GM21576 (cell line): ENCODE measurements at regions not wholly inside any gene's neighbourhood (a gene's known extent, or its start where the extent isn't known, plus 50 kb on each side); places are given as distances from the start of the nearest gene placed in this dataset.
"Not testable (repeated sequence)": the region's sequence is repeated elsewhere in the genome, so short reads cannot be mapped to it uniquely, and the experiment has no call there.

Experiments used
- ATAC-seq: cut with Tn5 transposase; IDR thresholded peaks from one replicate; pipeline ENCODE4 v1.9.1; 2021; ENCODE audit warnings: mild to moderate bottlenecking, moderate library complexity; ENCODE audit not compliant: unreplicated experiment

GRCh38 chr2:142286618-142287017, 155.8 kb upstream of the LRP1B start:
- ATAC-seq = peak; percentile 79

- no peak for ATAC-seq
These were observed 154.7 kb upstream of the LRP1B start for GRCh38 chr2:142285480-142285879.

GRCh38 chr2:142284336-142284735, 153.5 kb upstream of the LRP1B start:
- not testable (repeated sequence) for ATAC-seq

GRCh38 chr2:142280831-142281230, 150.0 kb upstream of the LRP1B start:
- ATAC-seq = no peak

GRCh38 chr2:142270990-142271389, 140.2 kb upstream of the LRP1B start:
- no peak for ATAC-seq

- ATAC-seq = no peak
These were observed 139.5 kb upstream of the LRP1B start for GRCh38 chr2:142270291-142270690.

- ATAC-seq = no peak
These were observed 128.5 kb upstream of the LRP1B start for GRCh38 chr2:142259356-142259755.

GRCh38 chr2:142254031-142254430, 123.2 kb upstream of the LRP1B start:
- ATAC-seq = no peak

GRCh38 chr2:142241016-142241415, 110.2 kb upstream of the LRP1B start:
- ATAC-seq = no peak

- no peak for ATAC-seq
These were observed 105.4 kb upstream of the LRP1B start for GRCh38 chr2:142236181-142236580.

- ATAC-seq = no peak
These were observed 103.9 kb upstream of the LRP1B start for GRCh38 chr2:142234741-142235140.

- ATAC-seq = no peak
These were observed 92.5 kb upstream of the LRP1B start for GRCh38 chr2:142223309-142223708.

GRCh38 chr2:142222715-142223114, 91.9 kb upstream of the LRP1B start:
- no peak for ATAC-seq

- ATAC-seq = no peak
These were observed 90.1 kb upstream of the LRP1B start for GRCh38 chr2:142220901-142221300.

GRCh38 chr2:142220239-142220638, 89.4 kb upstream of the LRP1B start:
- ATAC-seq = no peak

GRCh38 chr2:142218471-142218870, 87.7 kb upstream of the LRP1B start:
- no peak for ATAC-seq

GRCh38 chr2:142217804-142218203, 87.0 kb upstream of the LRP1B start:
- no peak for ATAC-seq

- no peak for ATAC-seq
These were observed 69.2 kb upstream of the LRP1B start for GRCh38 chr2:142200062-142200461.

GRCh38 chr2:142199073-142199472, 68.3 kb upstream of the LRP1B start:
- no peak for ATAC-seq

- no peak for ATAC-seq
These were observed 60.0 kb upstream of the LRP1B start for GRCh38 chr2:142190805-142191204.

GRCh38 chr2:142189501-142189900, 58.7 kb upstream of the LRP1B start:
- ATAC-seq = no peak

GRCh38 chr2:142188562-142188961, 57.7 kb upstream of the LRP1B start:
- ATAC-seq = no peak

GRCh38 chr2:142180820-142181533, 50.2 kb upstream of the LRP1B start:
- ATAC-seq = no peak
